Hepatocyte (in vitro differentiated cells): ENCODE measurements at regions not wholly inside any gene's neighbourhood (a gene's known extent, or its start where the extent isn't known, plus 50 kb on each side); places are given as distances from the start of the nearest gene placed in this dataset.

Source experiments
- DNase-seq: peaks from one replicate; pipeline ENCODE4 v3.0.0-alpha.2; 2016; ENCODE audit warnings: low spot score
- H2AFZ ChIP-seq: fragments of 200-600 bp; sonication (generic); 2 replicates; pipeline ENCODE4 v1.6.0; 2016; ENCODE audit warnings: antibody characterized with exemption, mild to moderate bottlenecking
- H3K27ac ChIP-seq: fragments of 200-600 bp; sonication (generic); 2 replicates; pipeline ENCODE4 v1.5.1; 2016; ENCODE audit warnings: mild to moderate bottlenecking
- H3K27me3 ChIP-seq: fragments of 200-600 bp; sonication (generic); 2 replicates; pipeline ENCODE4 v1.6.1; 2016
- H3K36me3 ChIP-seq: fragments of 200-600 bp; sonication (generic); replicated peaks from 2 replicates; pipeline ENCODE4 v1.5.1; 2016; ENCODE audit warnings: low read depth; ENCODE audit not compliant: insufficient read depth
- H3K4me1 ChIP-seq: fragments of 200-600 bp; sonication (generic); 2 replicates; pipeline ENCODE4 v1.5.1; 2016; ENCODE audit warnings: mild to moderate bottlenecking, moderate library complexity; ENCODE audit not compliant: insufficient read depth
- H3K4me2 ChIP-seq: fragments of 200-600 bp; sonication (generic); 2 replicates; pipeline ENCODE4 v1.6.0; 2016
- H3K4me3 ChIP-seq: fragments of 200-600 bp; sonication (generic); 2 replicates; pipeline ENCODE4 v1.5.1; 2016; ENCODE audit warnings: mild to moderate bottlenecking
- H3K79me2 ChIP-seq: fragments of 200-600 bp; sonication (generic); 2 replicates; pipeline ENCODE4 v1.6.0; 2017; ENCODE audit warnings: mild to moderate bottlenecking
- H3K9me2 ChIP-seq: fragments of 200-600 bp; sonication (generic); replicated peaks from 2 replicates; pipeline ENCODE4 v1.6.0; 2017; ENCODE audit warnings: mild to moderate bottlenecking; ENCODE audit not compliant: insufficient read depth
- H3K9me3 ChIP-seq: fragments of 200-600 bp; sonication (generic); 2 replicates; pipeline ENCODE4 v1.5.1; 2016; ENCODE audit warnings: low read depth, mild to moderate bottlenecking
- H4K20me1 ChIP-seq: fragments of 200-600 bp; sonication (generic); 2 replicates; pipeline ENCODE4 v1.6.0; 2016; ENCODE audit warnings: mild to moderate bottlenecking; ENCODE audit not compliant: insufficient read depth, poor library complexity, severe bottlenecking
- CTCF ChIP-seq: fragments of 200-600 bp; sonication (generic); IDR thresholded peaks from 2 replicates; pipeline ENCODE4 v1.5.1; 2016; ENCODE audit warnings: antibody characterized with exemption, mild to moderate bottlenecking; ENCODE audit not compliant: poor library complexity
- EZH2 ChIP-seq: fragments of 200-600 bp; sonication (generic); IDR thresholded peaks from 2 replicates; pipeline ENCODE4 v1.6.1; 2016; ENCODE audit warnings: antibody characterized with exemption, mild to moderate bottlenecking, borderline replicate concordance
- EZH2phosphoT487 ChIP-seq: fragments of 200-600 bp; sonication (generic); IDR thresholded peaks from one replicate; pipeline ENCODE4 v1.6.1; 2018; ENCODE audit warnings: antibody characterized with exemption, mild to moderate bottlenecking, low read depth, moderate library complexity; ENCODE audit not compliant: unreplicated experiment, severe bottlenecking
- WGBS: methylation state at CpG from one replicate; pipeline ENCODE4 v1.1.6; 2016; ENCODE audit warnings: low lambda C conversion rate; ENCODE audit errors: missing lambda C conversion rate; 5-methylcytosine and 5-hydroxymethylcytosine counted together

GRCh38 chr4:100306018-100306417, 115.8 kb upstream of the DDIT4L start:
- no peaks in the 10 kb centered on the region for H3K4me1 ChIP-seq
- no peak overlapping the region for H2AFZ ChIP-seq
- no peaks in the 10 kb centered on the region for H3K79me2 ChIP-seq
- H3K9me2 ChIP-seq = no peaks in the 10 kb centered on the region
- H3K9me3 ChIP-seq = no peaks in the 10 kb centered on the region
- no peak overlapping the region for H3K27ac ChIP-seq
- H3K36me3 ChIP-seq = no peaks in the 10 kb centered on the region
- H3K4me3 ChIP-seq = no peak overlapping the region
- no peak for DNase-seq
- H4K20me1 ChIP-seq = no peaks in the 10 kb centered on the region
- H3K4me2 ChIP-seq = no peak overlapping the region
- no peaks in the 10 kb centered on the region for H3K27me3 ChIP-seq
- TF ChIP-seq EZH2phosphoT487 (no peak), CTCF (no peak), EZH2 (no peak)

DNA sequence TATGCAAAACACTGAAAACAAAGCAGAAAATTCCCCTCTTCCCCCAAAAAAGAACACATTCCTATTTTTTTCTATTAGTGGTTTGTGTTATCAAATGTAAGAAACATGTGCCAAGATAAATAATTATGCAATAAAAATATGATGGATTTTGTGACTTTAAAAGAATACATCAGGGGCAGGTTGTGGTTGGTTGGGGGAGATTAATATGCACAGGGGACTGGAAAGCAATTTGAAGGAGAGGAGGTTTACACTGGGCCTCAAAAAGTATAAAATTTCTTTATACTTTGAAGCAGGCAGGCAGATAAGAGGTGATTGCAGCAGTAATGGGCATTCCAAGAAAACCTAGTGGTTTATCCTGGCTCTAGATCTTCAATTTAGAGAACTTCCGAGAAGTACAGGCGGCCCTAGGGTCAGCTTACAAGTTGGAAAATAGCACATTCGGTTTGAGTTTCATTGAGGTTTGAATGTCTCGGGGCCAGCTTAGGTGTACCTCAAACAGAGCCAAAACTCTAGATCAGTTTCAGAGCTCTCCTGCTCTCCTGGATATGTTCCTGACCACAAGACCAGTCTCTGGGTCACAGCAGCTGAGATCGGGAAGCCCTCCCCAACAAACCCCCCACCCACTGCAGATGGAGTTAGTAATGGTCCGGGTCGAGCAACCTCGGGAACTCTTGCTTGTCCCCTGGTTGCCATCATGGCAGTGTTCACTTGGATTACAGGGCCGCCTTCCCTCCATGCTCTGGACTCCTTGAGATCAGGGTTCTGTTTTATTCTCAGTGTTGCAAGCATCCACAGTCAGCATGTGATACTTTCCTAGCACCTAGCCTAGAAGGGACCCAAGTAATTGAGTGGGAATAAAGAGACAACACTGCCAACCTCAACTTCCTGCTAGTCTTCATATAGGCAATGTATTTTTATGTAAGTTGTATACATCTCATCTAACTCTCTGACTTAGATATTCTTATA, 112.1 kb upstream of the DDIT4L start:
- no peaks in the 10 kb centered on the region for H3K9me2 ChIP-seq
- no peak overlapping the region for H3K4me2 ChIP-seq
- no peaks in the 10 kb centered on the region for H4K20me1 ChIP-seq
- H3K4me1 ChIP-seq = no peaks in the 10 kb centered on the region
- no peaks in the 10 kb centered on the region for H3K36me3 ChIP-seq
- no peak overlapping the region for H3K27ac ChIP-seq
- H3K9me3 ChIP-seq = no peaks in the 10 kb centered on the region
- no peak for TF ChIP-seq CTCF
- no peak for TF ChIP-seq EZH2
- no peak for TF ChIP-seq EZH2phosphoT487
- WGBS = 79% methylated on average over 9 of the region's 9 CpGs
- H3K79me2 ChIP-seq = no peaks in the 10 kb centered on the region
- DNase-seq = no peak
- no peak overlapping the region for H2AFZ ChIP-seq
- H3K27me3 ChIP-seq = no peaks in the 10 kb centered on the region
- H3K4me3 ChIP-seq = no peak overlapping the region

- Histone ChIP-seq H3K27ac (peak overlapping the region; percentile 59), H3K27me3 (no peaks in the 10 kb centered on the region), H3K4me3 (no peak overlapping the region), H3K79me2 (no peaks in the 10 kb centered on the region), H3K36me3 (no peaks in the 10 kb centered on the region), H4K20me1 (no peaks in the 10 kb centered on the region), H3K4me2 (no peak overlapping the region), H2AFZ (no peak overlapping the region), H3K4me1 (no peaks in the 10 kb centered on the region), H3K9me3 (no peaks in the 10 kb centered on the region), H3K9me2 (no peaks in the 10 kb centered on the region)
- TF ChIP-seq CTCF (no peak), EZH2phosphoT487 (no peak), EZH2 (no peak)
- 28% methylated on average over 2 of the region's 2 CpGs for WGBS
- DNase-seq = peak; percentile 52
Measured at GRCh38 chr4:100299046-100299840, 109.0 kb upstream of the DDIT4L start.
